IgD-negative memory B cell (primary cell): ENCODE measurements at regions not wholly inside any gene's neighbourhood (a gene's known extent, or its start where the extent isn't known, plus 50 kb on each side); places are given as distances from the start of the nearest gene placed in this dataset.

Experiments used
- H3K27ac Mint-ChIP-seq, 3 donors: one replicate each; pipeline ENCODE4 v1.8.0; 2020 to 2022; ENCODE audit warnings: mild to moderate bottlenecking in 3 of 3, mixed read lengths in 3 of 3, moderate library complexity in 1 of 3
- H3K27me3 Mint-ChIP-seq: one replicate; pipeline ENCODE4 v1.8.0; 2021; ENCODE audit warnings: mixed read lengths
- H3K36me3 Mint-ChIP-seq: one replicate; pipeline ENCODE4 v1.8.0; 2020; ENCODE audit warnings: mild to moderate bottlenecking, mixed read lengths
- H3K4me1 Mint-ChIP-seq, 3 donors: one replicate each; pipeline ENCODE4 v1.8.0; 2020 to 2022; ENCODE audit warnings: mixed read lengths in 3 of 3, mild to moderate bottlenecking in 1 of 3
- H3K4me3 Mint-ChIP-seq, 4 donors: one replicate each; pipeline ENCODE4 v1.8.0; 2020 to 2022; ENCODE audit warnings: mild to moderate bottlenecking in 4 of 4, mixed read lengths in 4 of 4, moderate library complexity in 3 of 4
- H3K9me3 Mint-ChIP-seq, 3 donors: one replicate each; pipeline ENCODE4 v1.8.0; 2020 to 2021; ENCODE audit warnings: mixed read lengths in 3 of 3, mild to moderate bottlenecking in 1 of 3

DNA sequence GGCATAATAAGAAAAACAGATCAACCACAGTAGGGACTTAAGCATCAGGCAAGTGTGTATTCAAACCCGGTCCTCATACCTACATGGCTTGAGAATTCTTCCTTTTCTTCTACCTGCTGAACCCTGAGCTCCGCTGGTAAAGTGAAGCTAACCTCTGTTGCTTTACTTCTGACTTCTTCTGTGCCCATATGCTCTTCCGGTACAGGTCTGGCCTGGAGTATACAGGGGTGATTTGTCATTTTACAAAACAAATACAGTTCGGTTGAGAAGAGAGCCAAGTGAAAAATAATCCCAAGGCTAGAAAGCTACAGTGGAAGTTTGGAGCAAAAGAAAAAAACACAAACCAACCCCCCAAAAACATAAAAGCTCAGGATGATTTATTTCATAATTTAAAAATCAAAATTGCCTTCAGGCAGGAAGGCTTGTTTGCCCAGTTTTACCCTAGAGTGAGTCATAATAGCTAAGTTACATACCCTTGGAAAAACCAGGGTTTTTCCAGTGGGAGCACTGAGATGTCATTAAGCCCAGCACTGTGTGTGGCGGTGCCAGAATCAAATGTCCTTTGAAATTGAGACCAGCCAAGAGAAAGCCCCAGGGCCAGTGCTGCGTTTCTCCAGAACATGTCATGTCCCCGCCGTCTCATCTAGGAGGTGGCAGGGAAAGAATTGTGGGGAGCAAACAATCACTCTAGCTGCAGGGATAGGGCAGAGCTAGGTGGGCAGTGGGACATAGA is 305.5 kb upstream of the ISX start:
- no peaks in the 10 kb centered on the region for H3K36me3 Mint-ChIP-seq
- H3K4me3 Mint-ChIP-seq: no peak overlapping the region
- peaks cover 2% of the 10 kb centered on the region for H3K27me3 Mint-ChIP-seq
- H3K9me3 Mint-ChIP-seq: peaks cover 0 to 5% (median 0%) of the 10 kb centered on the region in 3 donors
- H3K4me1 Mint-ChIP-seq: no peaks in the 10 kb centered on the region
- H3K27ac Mint-ChIP-seq: no peak overlapping the region

DNA sequence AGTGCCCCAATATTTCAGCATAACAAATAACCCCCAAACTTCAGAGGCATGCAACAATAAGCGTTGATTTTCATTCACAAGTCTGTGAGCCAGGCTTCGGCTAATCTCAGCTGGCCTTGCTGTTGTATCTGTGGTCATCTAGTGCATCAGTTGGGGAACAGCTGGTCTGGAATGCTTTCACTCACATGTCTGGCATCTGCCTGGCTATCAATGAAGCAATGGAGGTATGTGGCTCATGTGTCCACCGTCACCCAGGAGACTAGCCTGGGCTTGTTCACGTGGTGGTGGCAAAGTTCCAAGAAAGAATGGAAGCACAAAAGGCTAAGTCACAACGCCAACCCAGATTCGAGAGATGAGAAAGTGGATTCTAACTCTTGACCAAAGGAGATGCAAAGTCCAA is 304.8 kb upstream of the ISX start:
- Mint-ChIP-seq H3K27ac (no peak overlapping the region), H3K4me3 (no peak overlapping the region), H3K9me3 (peaks cover 0 to 5% (median 0%) of the 10 kb centered on the region in 3 donors), H3K4me1 (no peaks in the 10 kb centered on the region), H3K36me3 (no peaks in the 10 kb centered on the region), H3K27me3 (peaks cover 2% of the 10 kb centered on the region)

DNA sequence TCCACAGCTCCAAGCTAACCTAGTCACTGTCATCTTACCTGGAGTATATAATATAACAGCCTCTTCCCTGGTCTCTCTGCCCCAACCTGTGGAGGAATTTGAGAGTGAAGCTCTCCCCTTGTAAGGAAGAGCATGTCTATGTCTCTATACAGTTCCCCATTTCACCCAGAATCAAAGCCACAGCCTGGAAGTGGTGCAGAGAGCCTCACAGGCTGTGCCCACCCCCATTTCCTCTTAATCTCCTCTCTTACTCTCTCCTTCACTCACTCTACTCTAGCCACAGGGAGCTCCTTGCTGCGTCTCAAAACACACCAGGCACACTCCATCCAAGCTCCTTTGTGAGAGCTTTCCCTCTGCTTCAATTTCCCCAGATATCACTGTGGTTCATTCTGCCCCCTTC is 302.5 kb upstream of the ISX start:
- Mint-ChIP-seq H3K4me1 (no peaks in the 10 kb centered on the region), H3K4me3 (no peak overlapping the region), H3K9me3 (peaks cover 0 to 3% (median 0%) of the 10 kb centered on the region in 3 donors), H3K27me3 (peaks cover 2% of the 10 kb centered on the region), H3K36me3 (no peaks in the 10 kb centered on the region), H3K27ac (no peak overlapping the region)

DNA sequence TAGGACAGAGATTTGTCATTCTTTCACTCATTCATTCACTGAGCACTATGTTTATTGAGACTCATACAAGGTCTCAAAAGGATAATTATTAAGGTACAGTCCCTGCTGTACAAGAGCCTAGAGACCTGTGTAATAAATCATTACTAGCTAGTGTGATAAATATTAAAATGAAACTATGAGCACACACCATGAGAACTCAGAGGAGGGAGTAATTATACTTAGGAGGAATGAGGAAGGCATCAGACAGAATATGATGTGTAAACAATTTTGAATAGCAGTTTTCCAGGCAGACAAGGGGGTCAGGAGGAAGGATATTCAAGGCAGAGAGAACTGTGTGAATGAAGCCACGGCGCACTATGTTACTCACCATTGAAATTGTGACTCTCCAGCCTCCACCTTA is 300.8 kb upstream of the ISX start:
- Mint-ChIP-seq H3K4me3 (no peak overlapping the region), H3K27me3 (peaks cover 2% of the 10 kb centered on the region), H3K4me1 (no peaks in the 10 kb centered on the region), H3K27ac (no peak overlapping the region), H3K9me3 (no peaks in the 10 kb centered on the region), H3K36me3 (no peaks in the 10 kb centered on the region)

DNA sequence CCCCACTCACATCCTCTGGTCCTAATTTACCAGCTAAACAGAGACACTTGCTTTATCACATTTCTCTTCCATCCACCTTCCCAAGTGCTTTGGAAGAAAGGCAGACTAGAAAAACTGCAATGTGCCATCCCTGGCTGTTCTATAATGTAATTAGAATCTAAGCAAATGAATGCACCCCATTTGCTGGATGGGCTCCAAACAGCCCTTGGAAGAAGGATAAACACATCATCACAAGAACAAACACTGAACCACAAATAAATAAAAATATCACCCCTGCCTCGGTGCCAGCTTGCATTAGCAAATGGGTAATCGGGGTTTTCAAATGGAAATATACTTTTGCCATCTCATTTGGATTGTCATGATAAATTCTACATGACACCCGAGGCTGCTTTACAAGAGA is 296.6 kb upstream of the ISX start:
- H3K4me3 Mint-ChIP-seq: no peak overlapping the region
- H3K4me1 Mint-ChIP-seq: no peaks in the 10 kb centered on the region
- H3K9me3 Mint-ChIP-seq: peaks cover 0 to 4% (median 0%) of the 10 kb centered on the region in 3 donors
- H3K36me3 Mint-ChIP-seq: no peaks in the 10 kb centered on the region
- H3K27me3 Mint-ChIP-seq: no peaks in the 10 kb centered on the region
- no peak overlapping the region for H3K27ac Mint-ChIP-seq

DNA sequence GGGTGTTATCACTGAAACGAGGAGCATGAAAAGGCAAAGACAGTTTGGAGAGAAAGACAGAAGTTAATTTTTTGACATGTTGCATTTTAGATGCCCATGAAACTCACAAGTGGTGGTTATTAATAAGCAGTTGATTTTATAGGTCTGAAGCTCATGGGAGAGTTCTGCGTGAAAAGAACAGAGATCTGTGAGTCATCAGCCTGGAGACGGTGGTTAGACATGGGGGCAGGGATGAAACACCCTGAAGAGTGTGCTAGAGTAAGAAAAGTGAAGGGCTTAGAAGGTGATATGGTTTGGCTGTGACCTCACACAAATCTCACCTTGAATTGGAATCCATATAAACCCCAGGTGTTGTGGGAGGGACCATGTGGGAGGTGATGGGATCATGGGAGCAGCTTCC is 289.1 kb upstream of the ISX start:
- H3K27ac Mint-ChIP-seq: no peak overlapping the region
- no peaks in the 10 kb centered on the region for H3K36me3 Mint-ChIP-seq
- H3K27me3 Mint-ChIP-seq: no peaks in the 10 kb centered on the region
- H3K4me3 Mint-ChIP-seq: no peak overlapping the region
- peaks cover 10 to 24% (median 22%) of the 10 kb centered on the region in 3 donors for H3K9me3 Mint-ChIP-seq
- no peaks in the 10 kb centered on the region for H3K4me1 Mint-ChIP-seq

DNA sequence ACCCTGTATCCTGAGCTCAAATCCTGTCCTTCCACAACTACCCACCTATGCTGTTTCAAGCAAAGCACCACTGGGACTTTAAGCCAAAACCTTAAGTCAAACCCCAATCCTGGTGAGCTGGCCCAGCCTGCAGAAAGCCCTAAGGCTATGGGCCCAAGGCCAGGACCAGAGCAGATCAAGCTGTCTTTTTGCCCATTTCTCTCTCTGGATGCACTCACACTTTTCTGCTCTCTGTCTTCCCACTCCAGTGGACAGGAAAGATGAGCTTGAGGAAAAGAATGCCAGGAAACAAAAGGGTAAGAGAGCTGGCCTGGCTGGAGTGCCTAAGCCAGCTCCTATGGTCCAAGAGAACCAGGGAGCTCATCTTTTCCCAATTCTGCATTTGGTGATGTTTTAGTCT is 284.3 kb upstream of the ISX start:
- Mint-ChIP-seq H3K27me3 (no peaks in the 10 kb centered on the region), H3K4me1 (peaks cover 0 to 1% (median 0%) of the 10 kb centered on the region in 3 donors), H3K36me3 (no peaks in the 10 kb centered on the region), H3K4me3 (no peak overlapping the region), H3K27ac (no peak overlapping the region), H3K9me3 (peaks cover 10 to 18% (median 18%) of the 10 kb centered on the region in 3 donors)

DNA sequence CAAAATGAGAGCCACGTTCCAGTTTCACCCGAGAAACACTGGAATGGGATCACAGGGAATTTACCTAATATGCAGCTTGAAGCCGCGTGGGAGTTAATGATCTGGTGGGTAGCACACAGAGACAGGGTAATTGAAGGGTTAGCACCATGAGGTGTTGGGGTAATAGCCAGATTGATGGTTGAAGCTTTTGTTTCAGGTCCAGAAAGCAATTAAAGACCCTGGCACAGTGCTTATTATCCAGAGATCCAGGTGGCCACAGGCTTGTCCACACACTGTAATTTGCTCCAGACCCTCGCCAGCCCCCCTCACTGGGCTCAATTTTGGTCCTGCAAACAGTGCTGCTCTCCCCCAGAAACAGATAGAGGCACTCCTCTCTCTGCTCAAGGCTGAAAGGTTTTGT is 282.5 kb upstream of the ISX start:
- Mint-ChIP-seq H3K36me3 (no peaks in the 10 kb centered on the region), H3K9me3 (peaks cover 4 to 12% (median 7%) of the 10 kb centered on the region in 3 donors), H3K4me3 (no peak overlapping the region), H3K27ac (no peak overlapping the region), H3K27me3 (no peaks in the 10 kb centered on the region), H3K4me1 (peaks cover 0 to 1% (median 0%) of the 10 kb centered on the region in 3 donors)

DNA sequence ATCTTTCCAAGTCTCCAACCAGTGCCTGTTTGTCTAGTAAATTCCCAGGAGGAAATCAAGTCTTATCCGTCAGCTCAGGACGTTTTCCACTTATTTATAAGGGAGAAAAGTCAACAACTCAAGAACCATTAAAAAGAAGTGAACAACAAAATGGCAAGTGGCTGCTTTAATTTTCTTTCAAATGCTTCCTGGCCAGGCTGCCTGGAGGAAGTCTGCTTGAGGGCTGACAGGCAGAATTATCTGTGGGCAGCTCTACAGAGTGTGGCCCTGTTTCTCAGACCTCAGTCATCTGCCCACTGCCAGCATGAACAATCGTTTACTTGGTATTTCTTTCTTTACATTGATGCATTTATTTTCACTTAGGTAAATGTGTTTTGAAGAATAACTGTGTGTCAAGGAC is 281.9 kb upstream of the ISX start:
- no peak overlapping the region for H3K27ac Mint-ChIP-seq
- H3K9me3 Mint-ChIP-seq: peaks cover 4 to 11% (median 4%) of the 10 kb centered on the region in 3 donors
- H3K27me3 Mint-ChIP-seq: no peaks in the 10 kb centered on the region
- no peak overlapping the region for H3K4me3 Mint-ChIP-seq
- H3K36me3 Mint-ChIP-seq: no peaks in the 10 kb centered on the region
- H3K4me1 Mint-ChIP-seq: peaks cover 0 to 1% (median 0%) of the 10 kb centered on the region in 3 donors

DNA sequence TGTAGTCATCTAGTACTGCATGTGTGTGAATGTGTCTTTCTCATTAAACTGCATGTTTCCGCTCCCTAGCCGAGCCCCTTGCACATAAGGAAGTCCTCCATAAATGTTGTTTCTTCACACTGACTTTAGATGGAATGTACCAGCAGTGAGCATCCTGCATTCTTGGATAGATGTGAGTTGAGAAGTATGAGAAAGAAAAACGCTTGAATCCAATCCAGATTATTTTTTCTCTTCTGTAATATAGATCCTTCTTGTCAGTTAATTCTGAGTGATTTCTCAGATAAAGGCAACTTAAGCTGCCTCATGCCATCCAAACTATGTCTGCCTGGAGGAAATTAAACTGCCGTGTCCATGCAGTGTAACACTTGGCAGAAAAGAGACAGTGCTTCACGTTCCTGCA is 268.1 kb upstream of the ISX start:
- Mint-ChIP-seq H3K27me3 (no peaks in the 10 kb centered on the region), H3K36me3 (peaks cover 2% of the 10 kb centered on the region), H3K4me3 (no peak overlapping the region), H3K4me1 (no peaks in the 10 kb centered on the region), H3K9me3 (peaks cover 2 to 10% (median 7%) of the 10 kb centered on the region in 3 donors), H3K27ac (no peak overlapping the region)

DNA sequence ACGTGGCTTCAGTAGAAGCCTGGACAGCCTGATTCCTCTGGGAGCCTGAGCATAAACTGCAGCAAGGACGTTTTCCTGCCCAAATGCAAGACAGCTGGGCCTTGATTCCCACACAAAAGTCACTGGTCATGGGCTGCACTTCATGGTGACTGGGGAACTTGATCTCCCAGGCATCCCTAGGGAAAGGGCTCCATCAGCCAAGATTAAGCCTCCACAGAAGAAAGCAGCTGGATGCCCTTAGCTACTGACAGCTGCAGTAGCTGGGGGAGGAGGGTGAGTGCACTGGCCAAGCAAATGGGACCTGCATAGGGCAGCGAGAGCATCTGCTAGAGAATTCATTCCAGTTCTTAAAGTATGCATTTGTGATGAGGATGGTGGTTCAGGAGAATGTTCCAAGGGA is 267.4 kb upstream of the ISX start:
- Mint-ChIP-seq H3K4me3 (no peak overlapping the region), H3K4me1 (no peaks in the 10 kb centered on the region), H3K27ac (no peak overlapping the region), H3K27me3 (no peaks in the 10 kb centered on the region), H3K36me3 (no peaks in the 10 kb centered on the region), H3K9me3 (peaks cover 2 to 10% (median 7%) of the 10 kb centered on the region in 3 donors)

DNA sequence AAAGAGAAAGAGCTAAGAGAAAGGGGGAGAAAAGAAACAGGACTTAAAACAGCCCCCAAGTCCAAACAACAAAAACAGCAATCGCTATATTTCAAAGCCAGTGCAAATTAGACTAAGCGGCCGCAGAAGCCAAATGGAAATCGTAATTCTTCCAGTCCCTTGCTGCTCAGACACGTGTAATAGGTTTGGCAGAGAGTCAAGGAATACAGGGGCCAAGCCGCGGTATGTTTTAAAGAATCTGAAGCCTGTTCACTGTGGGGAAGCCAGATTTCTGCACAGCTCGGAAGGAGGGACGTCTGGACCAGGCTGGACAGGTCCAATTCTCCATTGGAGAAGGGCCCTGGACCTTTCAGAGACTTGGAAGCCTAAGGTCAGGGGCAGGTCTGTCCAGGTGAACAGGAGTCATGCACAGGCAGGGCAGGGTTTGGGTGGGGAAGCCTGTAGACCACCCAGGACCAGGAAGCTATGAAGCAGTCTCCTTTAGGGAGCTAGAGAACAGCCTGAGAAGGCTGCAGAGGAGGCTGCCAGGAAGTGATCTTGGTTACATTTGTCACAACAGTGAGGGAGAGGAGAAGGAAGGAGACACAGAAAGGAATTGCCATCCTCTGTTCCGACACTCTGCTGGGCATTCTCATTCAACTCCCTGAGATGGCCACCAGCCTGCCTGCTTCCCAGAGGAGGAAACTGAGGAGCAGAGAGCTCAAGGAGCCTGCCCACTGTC is 265.5 kb upstream of the ISX start:
- Mint-ChIP-seq H3K36me3 (no peaks in the 10 kb centered on the region), H3K9me3 (peaks cover 0 to 10% (median 6%) of the 10 kb centered on the region in 3 donors), H3K4me1 (no peaks in the 10 kb centered on the region), H3K4me3 (no peak overlapping the region), H3K27ac (no peak overlapping the region), H3K27me3 (no peaks in the 10 kb centered on the region)

DNA sequence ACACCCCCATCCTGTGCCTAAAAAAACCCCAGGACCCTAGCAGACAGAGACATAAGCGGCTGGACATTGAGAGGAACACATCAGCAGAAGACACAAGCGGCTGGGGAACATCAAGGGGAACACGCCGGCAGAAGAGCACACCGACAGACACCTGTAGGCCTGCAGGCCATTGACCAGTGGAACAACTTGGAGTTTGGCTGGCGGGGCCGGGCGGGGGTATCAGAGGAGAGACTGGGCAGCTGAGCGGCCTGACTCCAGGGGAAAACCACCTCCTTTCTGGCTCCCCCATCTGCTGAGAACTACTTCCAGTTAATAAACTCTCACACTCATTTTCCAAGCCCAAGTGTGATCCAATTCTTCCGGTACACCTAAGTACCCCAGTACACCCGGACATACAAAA is 264.7 kb upstream of the ISX start:
- no peak overlapping the region for H3K27ac Mint-ChIP-seq

DNA sequence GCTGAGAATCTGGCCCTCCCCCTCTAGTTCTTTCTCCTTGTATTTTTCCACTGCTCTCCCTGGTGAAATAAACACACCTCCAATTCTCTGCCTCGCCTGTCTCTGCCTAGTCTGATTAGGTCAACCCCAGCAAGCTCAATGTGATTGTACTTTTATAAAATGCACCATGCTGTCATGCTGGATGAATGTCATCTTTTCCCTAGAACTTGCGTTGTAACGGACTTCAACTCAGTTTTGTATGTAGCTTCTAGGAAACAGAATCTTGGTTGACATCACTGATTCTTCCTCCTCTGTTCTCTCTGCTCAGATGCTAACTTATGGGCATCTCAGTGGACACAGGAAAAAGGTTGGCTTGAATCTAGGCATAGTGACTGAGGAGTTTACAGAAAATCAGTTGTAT is 261.9 kb upstream of the ISX start:
- H3K9me3 Mint-ChIP-seq: peaks cover 0 to 10% (median 4%) of the 10 kb centered on the region in 3 donors
- no peak overlapping the region for H3K4me3 Mint-ChIP-seq
- no peaks in the 10 kb centered on the region for H3K4me1 Mint-ChIP-seq
- no peaks in the 10 kb centered on the region for H3K36me3 Mint-ChIP-seq
- H3K27ac Mint-ChIP-seq: no peak overlapping the region
- H3K27me3 Mint-ChIP-seq: no peaks in the 10 kb centered on the region

More for the DNA sequence above, 264.7 kb upstream of the ISX start:
- H3K9me3 Mint-ChIP-seq: peaks cover 0 to 6% (median 4%) of the 10 kb centered on the region in 3 donors
- H3K4me3 Mint-ChIP-seq: no peak overlapping the region
- no peaks in the 10 kb centered on the region for H3K4me1 Mint-ChIP-seq
- no peaks in the 10 kb centered on the region for H3K36me3 Mint-ChIP-seq
- H3K27me3 Mint-ChIP-seq: no peaks in the 10 kb centered on the region

DNA sequence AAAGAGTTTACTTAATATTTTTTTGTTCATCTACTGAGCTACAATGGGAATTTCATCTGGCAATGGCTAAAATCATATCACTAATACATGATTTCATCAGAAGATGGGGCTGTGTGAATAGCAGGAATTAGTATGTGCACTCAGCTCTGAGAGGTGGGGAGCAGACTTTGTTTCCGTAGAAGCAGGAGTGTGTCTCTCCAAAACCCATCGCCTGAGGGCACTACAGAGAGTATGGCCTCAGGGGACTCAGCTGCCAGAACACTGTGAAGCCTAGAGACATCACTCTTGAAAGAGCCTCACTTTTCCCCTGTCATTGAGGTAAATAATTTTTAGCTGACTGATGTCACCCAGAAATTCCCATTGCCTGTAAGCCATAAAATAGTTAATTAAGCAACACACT is 261.4 kb upstream of the ISX start:
- H3K36me3 Mint-ChIP-seq: no peaks in the 10 kb centered on the region
- peaks cover 0 to 5% (median 0%) of the 10 kb centered on the region in 3 donors for H3K9me3 Mint-ChIP-seq
- H3K4me3 Mint-ChIP-seq: no peak overlapping the region
- H3K27ac Mint-ChIP-seq: no peak overlapping the region
- no peaks in the 10 kb centered on the region for H3K27me3 Mint-ChIP-seq
- no peaks in the 10 kb centered on the region for H3K4me1 Mint-ChIP-seq

DNA sequence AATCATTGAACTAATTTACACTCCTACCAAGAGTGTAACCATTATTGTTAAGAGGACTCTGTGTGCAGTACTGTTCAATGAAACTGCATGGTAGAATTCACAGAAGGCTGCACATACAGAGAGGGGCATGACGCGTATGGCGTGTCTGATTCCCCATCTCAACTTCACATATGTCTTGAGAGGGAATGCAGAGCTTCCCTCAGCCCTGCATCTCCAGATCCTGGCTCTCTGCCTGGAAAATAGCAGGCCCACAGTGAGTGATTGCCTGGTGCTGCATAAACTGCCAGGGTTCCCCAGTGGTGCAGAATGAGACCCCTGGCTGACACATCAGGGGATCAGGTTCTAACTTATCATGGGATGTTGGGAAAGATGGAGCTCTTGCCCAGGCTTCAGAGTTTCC is 260.2 kb upstream of the ISX start:
- Mint-ChIP-seq H3K4me3 (no peak overlapping the region), H3K27me3 (no peaks in the 10 kb centered on the region), H3K27ac (no peak overlapping the region), H3K36me3 (no peaks in the 10 kb centered on the region), H3K4me1 (no peaks in the 10 kb centered on the region), H3K9me3 (peaks cover 0 to 3% (median 0%) of the 10 kb centered on the region in 3 donors)
